NCI-H1436 treated with DMSO at 0.1 percent for 48 hours (cell line): ENCODE measurements at regions not wholly inside any gene's neighbourhood (a gene's known extent, or its start where the extent isn't known, plus 50 kb on each side); places are given as distances from the start of the nearest gene placed in this dataset.
A peak's percentile ranks its signal among the peaks of the same experiment; 100 is the strongest.
"Not testable (repeated sequence)": the region's sequence is repeated elsewhere in the genome, so short reads cannot be mapped to it uniquely, and the experiment has no call there.

Source experiments
- DNase-seq: peaks from one replicate; lab custom pipeline; 2025; lab: John Stamatoyannopoulos, UW

GRCh38 chr1:213681788-213682340 lies 305.9 kb upstream of the PROX1 start:
- no peak for DNase-seq

- DNase-seq: no peak
Observed at GRCh38 chr1:213683529-213683928, 304.2 kb upstream of the PROX1 start.

- no peak for DNase-seq
Observed at GRCh38 chr1:213684454-213684853, 303.3 kb upstream of the PROX1 start.

GRCh38 chr1:213685992-213686582 lies 301.7 kb upstream of the PROX1 start:
- DNase-seq: no peak

GRCh38 chr1:213686983-213687382 lies 300.8 kb upstream of the PROX1 start:
- no peak for DNase-seq

GRCh38 chr1:213687832-213688231 lies 299.9 kb upstream of the PROX1 start:
- no peak for DNase-seq

GRCh38 chr1:213688655-213689054 lies 299.1 kb upstream of the PROX1 start:
- DNase-seq: no peak

GRCh38 chr1:213689260-213689659 lies 298.5 kb upstream of the PROX1 start:
- no peak for DNase-seq

- DNase-seq: no peak
Observed at GRCh38 chr1:213690341-213690917, 297.3 kb upstream of the PROX1 start.

- no peak for DNase-seq
Observed at GRCh38 chr1:213692321-213692720, 295.5 kb upstream of the PROX1 start.

- no peak for DNase-seq
Observed at GRCh38 chr1:213693864-213694263, 293.9 kb upstream of the PROX1 start.

- no peak for DNase-seq
Observed at GRCh38 chr1:213697192-213697802, 290.5 kb upstream of the PROX1 start.

GRCh38 chr1:213698092-213698702 lies 289.6 kb upstream of the PROX1 start:
- DNase-seq: no peak

- no peak for DNase-seq
Observed at GRCh38 chr1:213702703-213703102, 285.1 kb upstream of the PROX1 start.

GRCh38 chr1:213704941-213705340 lies 282.8 kb upstream of the PROX1 start:
- DNase-seq: no peak

GRCh38 chr1:213711833-213712490 lies 275.8 kb upstream of the PROX1 start:
- DNase-seq: not testable (repeated sequence)

- peak; percentile 20 for DNase-seq
Observed at GRCh38 chr1:213714645-213715044, 273.1 kb upstream of the PROX1 start.

- no peak for DNase-seq
Observed at GRCh38 chr1:213715182-213715581, 272.6 kb upstream of the PROX1 start.

- DNase-seq: no peak
Observed at GRCh38 chr1:213719462-213719861, 268.3 kb upstream of the PROX1 start.

GRCh38 chr1:213720032-213720431 lies 267.7 kb upstream of the PROX1 start:
- no peak for DNase-seq

GRCh38 chr1:213723187-213723586 lies 264.6 kb upstream of the PROX1 start:
- no peak for DNase-seq
